ENCODE measurements at regions not wholly inside any gene's neighbourhood (a gene's known extent, or its start where the extent isn't known, plus 50 kb on each side); places are given as distances from the start of the nearest gene placed in this dataset.

- 94% methylated on average over 2 of the region's 2 CpGs for whole genome bisulfite sequencing, 2 donors
- H3K27me3 ChIP-seq (ENCODE audit: control insufficient read depth in 1 of 2, insufficient read depth in 2 of 2, low read length in 2 of 2), result no peaks in the 10 kb centered on the region
- no peaks in the 10 kb centered on the region for H3K36me3 ChIP-seq (ENCODE audit: control insufficient read depth in 2 of 2, insufficient read depth in 2 of 2, low read length in 1 of 2)
- H3K9me3 ChIP-seq (ENCODE audit: control insufficient read depth in 2 of 2, insufficient read depth in 1 of 2, low read depth in 1 of 2, low read length in 1 of 2), result no peaks in the 10 kb centered on the region
- no peak overlapping the region for H3K27ac ChIP-seq (ENCODE audit: low read depth in 2 of 2, low read length in 1 of 2)
- peaks cover 0 to 2% of the 10 kb centered on the region in 2 donors for H3K4me1 ChIP-seq (ENCODE audit: control insufficient read depth in 2 of 2, insufficient read depth in 2 of 2, low read length in 1 of 2)
- H3K4me3 ChIP-seq (ENCODE audit: low read depth in 1 of 2, low read length in 2 of 2), result no peak overlapping the region
These were observed 52.6 kb upstream of the KATNAL1 start for GRCh38 chr13:30359991-30360390.

- Histone ChIP-seq H3K27me3 (ENCODE audit: control insufficient read depth in 1 of 2, insufficient read depth in 2 of 2, low read length in 2 of 2) (no peaks in the 10 kb centered on the region), H3K36me3 (ENCODE audit: control insufficient read depth in 2 of 2, insufficient read depth in 2 of 2, low read length in 1 of 2) (no peaks in the 10 kb centered on the region), H3K4me3 (ENCODE audit: low read depth in 1 of 2, low read length in 2 of 2) (no peak overlapping the region), H3K4me1 (ENCODE audit: control insufficient read depth in 2 of 2, insufficient read depth in 2 of 2, low read length in 1 of 2) (peaks cover 0 to 2% of the 10 kb centered on the region in 2 donors), H3K9me3 (ENCODE audit: control insufficient read depth in 2 of 2, insufficient read depth in 1 of 2, low read depth in 1 of 2, low read length in 1 of 2) (no peaks in the 10 kb centered on the region), H3K27ac (ENCODE audit: low read depth in 2 of 2, low read length in 1 of 2) (no peak overlapping the region)
- 92 to 93% methylated on average over 3 of the region's 3 CpGs for WGBS, 2 donors
These were observed 53.2 kb upstream of the KATNAL1 start for GRCh38 chr13:30360586-30360985.

GRCh38 chr13:30362005-30362788 lies 54.8 kb upstream of the KATNAL1 start:
- Histone ChIP-seq H3K27ac (ENCODE audit: low read depth in 2 of 2, low read length in 1 of 2) (no peak overlapping the region), H3K4me3 (ENCODE audit: low read depth in 1 of 2, low read length in 2 of 2) (no peak overlapping the region)
- 76 to 80% methylated on average over 6 of the region's 6 CpGs for WGBS, 2 donors

GRCh38 chr13:30362869-30363268 lies 55.5 kb upstream of the KATNAL1 start:
- Histone ChIP-seq H3K9me3 (ENCODE audit: control insufficient read depth in 2 of 2, insufficient read depth in 1 of 2, low read depth in 1 of 2, low read length in 1 of 2) (no peaks in the 10 kb centered on the region), H3K4me1 (ENCODE audit: control insufficient read depth in 2 of 2, insufficient read depth in 2 of 2, low read length in 1 of 2) (peaks cover 0 to 2% of the 10 kb centered on the region in 2 donors), H3K27me3 (ENCODE audit: control insufficient read depth in 1 of 2, insufficient read depth in 2 of 2, low read length in 2 of 2) (no peaks in the 10 kb centered on the region), H3K4me3 (ENCODE audit: low read depth in 1 of 2, low read length in 2 of 2) (no peak overlapping the region), H3K27ac (ENCODE audit: low read depth in 2 of 2, low read length in 1 of 2) (no peak overlapping the region), H3K36me3 (ENCODE audit: control insufficient read depth in 2 of 2, insufficient read depth in 2 of 2, low read length in 1 of 2) (no peaks in the 10 kb centered on the region)
- WGBS, 2 donors, result 84 to 86% methylated on average over 12 of the region's 12 CpGs

More at GRCh38 chr13:30362005-30362788, 54.8 kb upstream of the KATNAL1 start:
- Histone ChIP-seq H3K4me1 (ENCODE audit: control insufficient read depth in 2 of 2, insufficient read depth in 2 of 2, low read length in 1 of 2) (peaks cover 0 to 2% of the 10 kb centered on the region in 2 donors), H3K36me3 (ENCODE audit: control insufficient read depth in 2 of 2, insufficient read depth in 2 of 2, low read length in 1 of 2) (no peaks in the 10 kb centered on the region), H3K9me3 (ENCODE audit: control insufficient read depth in 2 of 2, insufficient read depth in 1 of 2, low read depth in 1 of 2, low read length in 1 of 2) (no peaks in the 10 kb centered on the region), H3K27me3 (ENCODE audit: control insufficient read depth in 1 of 2, insufficient read depth in 2 of 2, low read length in 2 of 2) (no peaks in the 10 kb centered on the region)

- H3K27ac ChIP-seq (ENCODE audit: low read depth in 2 of 2, low read length in 1 of 2), result no peak overlapping the region
- H3K4me1 ChIP-seq (ENCODE audit: control insufficient read depth in 2 of 2, insufficient read depth in 2 of 2, low read length in 1 of 2), result peaks cover 0 to 4% of the 10 kb centered on the region in 2 donors
- H3K4me3 ChIP-seq (ENCODE audit: low read depth in 1 of 2, low read length in 2 of 2), result no peak overlapping the region
- 89 to 95% methylated on average over 5 of the region's 5 CpGs for WGBS, 2 donors
- no peaks in the 10 kb centered on the region for H3K9me3 ChIP-seq (ENCODE audit: control insufficient read depth in 2 of 2, insufficient read depth in 1 of 2, low read depth in 1 of 2, low read length in 1 of 2)
- H3K36me3 ChIP-seq (ENCODE audit: control insufficient read depth in 2 of 2, insufficient read depth in 2 of 2, low read length in 1 of 2), result no peaks in the 10 kb centered on the region
- H3K27me3 ChIP-seq (ENCODE audit: control insufficient read depth in 1 of 2, insufficient read depth in 2 of 2, low read length in 2 of 2), result no peaks in the 10 kb centered on the region
These were observed 56.4 kb upstream of the KATNAL1 start for GRCh38 chr13:30363725-30364124.

GRCh38 chr13:30364133-30364532 lies 56.8 kb upstream of the KATNAL1 start:
- Histone ChIP-seq H3K27me3 (ENCODE audit: control insufficient read depth in 1 of 2, insufficient read depth in 2 of 2, low read length in 2 of 2) (no peaks in the 10 kb centered on the region), H3K27ac (ENCODE audit: low read depth in 2 of 2, low read length in 1 of 2) (no peak overlapping the region), H3K9me3 (ENCODE audit: control insufficient read depth in 2 of 2, insufficient read depth in 1 of 2, low read depth in 1 of 2, low read length in 1 of 2) (no peaks in the 10 kb centered on the region), H3K4me3 (ENCODE audit: low read depth in 1 of 2, low read length in 2 of 2) (no peak overlapping the region), H3K4me1 (ENCODE audit: control insufficient read depth in 2 of 2, insufficient read depth in 2 of 2, low read length in 1 of 2) (peaks cover 0 to 4% of the 10 kb centered on the region in 2 donors), H3K36me3 (ENCODE audit: control insufficient read depth in 2 of 2, insufficient read depth in 2 of 2, low read length in 1 of 2) (no peaks in the 10 kb centered on the region)
- 83 to 91% methylated on average over 3 of the region's 3 CpGs for WGBS, 2 donors

- Histone ChIP-seq H3K27ac (ENCODE audit: low read depth in 2 of 2, low read length in 1 of 2) (no peak overlapping the region), H3K36me3 (ENCODE audit: control insufficient read depth in 2 of 2, insufficient read depth in 2 of 2, low read length in 1 of 2) (no peaks in the 10 kb centered on the region), H3K27me3 (ENCODE audit: control insufficient read depth in 1 of 2, insufficient read depth in 2 of 2, low read length in 2 of 2) (no peaks in the 10 kb centered on the region), H3K9me3 (ENCODE audit: control insufficient read depth in 2 of 2, insufficient read depth in 1 of 2, low read depth in 1 of 2, low read length in 1 of 2) (no peaks in the 10 kb centered on the region), H3K4me3 (ENCODE audit: low read depth in 1 of 2, low read length in 2 of 2) (no peak overlapping the region), H3K4me1 (ENCODE audit: control insufficient read depth in 2 of 2, insufficient read depth in 2 of 2, low read length in 1 of 2) (peaks cover 0 to 3% of the 10 kb centered on the region in 2 donors)
- WGBS, 2 donors, result 80% methylated on average over 7 of the region's 7 CpGs
These were observed 57.4 kb upstream of the UBE2L5 start for GRCh38 chr13:30364876-30365275.

GRCh38 chr13:30366088-30366487 lies 56.2 kb upstream of the UBE2L5 start:
- H3K36me3 ChIP-seq (ENCODE audit: control insufficient read depth in 2 of 2, insufficient read depth in 2 of 2, low read length in 1 of 2), result no peaks in the 10 kb centered on the region
- H3K4me1 ChIP-seq (ENCODE audit: control insufficient read depth in 2 of 2, insufficient read depth in 2 of 2, low read length in 1 of 2), result peaks cover 0 to 9% of the 10 kb centered on the region in 2 donors
- H3K4me3 ChIP-seq (ENCODE audit: low read depth in 1 of 2, low read length in 2 of 2), result no peak overlapping the region
- H3K27me3 ChIP-seq (ENCODE audit: control insufficient read depth in 1 of 2, insufficient read depth in 2 of 2, low read length in 2 of 2), result no peaks in the 10 kb centered on the region
- H3K9me3 ChIP-seq (ENCODE audit: control insufficient read depth in 2 of 2, insufficient read depth in 1 of 2, low read depth in 1 of 2, low read length in 1 of 2), result no peaks in the 10 kb centered on the region
- 66 to 83% methylated on average over 1 of the region's 1 CpG for WGBS, 2 donors
- H3K27ac ChIP-seq (ENCODE audit: low read depth in 2 of 2, low read length in 1 of 2), result no peak overlapping the region

- WGBS, 2 donors, result 88 to 90% methylated on average over 12 of the region's 12 CpGs
- H3K9me3 ChIP-seq (ENCODE audit: control insufficient read depth in 2 of 2, insufficient read depth in 1 of 2, low read depth in 1 of 2, low read length in 1 of 2), result no peaks in the 10 kb centered on the region
- H3K4me1 ChIP-seq (ENCODE audit: control insufficient read depth in 2 of 2, insufficient read depth in 2 of 2, low read length in 1 of 2), result peaks cover 0 to 9% of the 10 kb centered on the region in 2 donors
- H3K36me3 ChIP-seq (ENCODE audit: control insufficient read depth in 2 of 2, insufficient read depth in 2 of 2, low read length in 1 of 2), result no peaks in the 10 kb centered on the region
- H3K27ac ChIP-seq (ENCODE audit: low read depth in 2 of 2, low read length in 1 of 2), result no peak overlapping the region
- H3K4me3 ChIP-seq (ENCODE audit: low read depth in 1 of 2, low read length in 2 of 2), result no peak overlapping the region
- no peaks in the 10 kb centered on the region for H3K27me3 ChIP-seq (ENCODE audit: control insufficient read depth in 1 of 2, insufficient read depth in 2 of 2, low read length in 2 of 2)
These were observed 55.0 kb upstream of the UBE2L5 start for GRCh38 chr13:30367296-30367695.

GRCh38 chr13:30370146-30370545 lies 52.1 kb upstream of the UBE2L5 start:
- Histone ChIP-seq H3K4me1 (ENCODE audit: control insufficient read depth in 2 of 2, insufficient read depth in 2 of 2, low read length in 1 of 2) (peaks cover 0 to 9% of the 10 kb centered on the region in 2 donors), H3K27me3 (ENCODE audit: control insufficient read depth in 1 of 2, insufficient read depth in 2 of 2, low read length in 2 of 2) (no peaks in the 10 kb centered on the region), H3K9me3 (ENCODE audit: control insufficient read depth in 2 of 2, insufficient read depth in 1 of 2, low read depth in 1 of 2, low read length in 1 of 2) (no peaks in the 10 kb centered on the region), H3K4me3 (ENCODE audit: low read depth in 1 of 2, low read length in 2 of 2) (no peak overlapping the region), H3K27ac (ENCODE audit: low read depth in 2 of 2, low read length in 1 of 2) (no peak overlapping the region), H3K36me3 (ENCODE audit: control insufficient read depth in 2 of 2, insufficient read depth in 2 of 2, low read length in 1 of 2) (no peaks in the 10 kb centered on the region)
- WGBS, 2 donors, result 72 to 80% methylated on average over 1 of the region's 1 CpG
